PFSK-1 (cell line): ENCODE measurements at regions not wholly inside any gene's neighbourhood (a gene's known extent, or its start where the extent isn't known, plus 50 kb on each side); places are given as distances from the start of the nearest gene placed in this dataset.

ENCODE experiments used
- FOXP2 ChIP-seq: optimal IDR thresholded peaks from 2 replicates; pipeline ENCODE3; 2011; ENCODE audit warnings: borderline replicate concordance, control low read depth, inconsistent platforms; ENCODE audit not compliant: insufficient read depth; ENCODE audit errors: extremely low read length, extremely low read depth
- POLR2AphosphoS5 ChIP-seq: IDR thresholded peaks from 2 replicates; pipeline ENCODE4 v1.6.1; 2012; ENCODE audit warnings: low read depth, mild to moderate bottlenecking, control low read depth, low read length, moderate library complexity
- SIN3A ChIP-seq: IDR thresholded peaks from 2 replicates; pipeline ENCODE4 v1.6.1; 2012; ENCODE audit warnings: mild to moderate bottlenecking, low read length, moderate library complexity, borderline replicate concordance; ENCODE audit not compliant: insufficient read depth
- TAF1 ChIP-seq: IDR thresholded peaks from 2 replicates; pipeline ENCODE4 v1.6.1; 2012; ENCODE audit warnings: low read length, control low read depth, borderline replicate concordance; ENCODE audit not compliant: insufficient read depth
- TF ChIP-seq, protein P1 (sequence below), 2 experiments: IDR thresholded peaks; 2 replicates each; pipeline versions ENCODE4 v1.6.1 to v1.8.0; 2011 to 2012; ENCODE audit warnings: low read depth in 2 of 2, low read length in 2 of 2, control low read depth in 1 of 2, inconsistent platforms in 1 of 2, mild to moderate bottlenecking in 1 of 2, moderate library complexity in 1 of 2; ENCODE audit not compliant: insufficient read depth in 1 of 2

DNA sequence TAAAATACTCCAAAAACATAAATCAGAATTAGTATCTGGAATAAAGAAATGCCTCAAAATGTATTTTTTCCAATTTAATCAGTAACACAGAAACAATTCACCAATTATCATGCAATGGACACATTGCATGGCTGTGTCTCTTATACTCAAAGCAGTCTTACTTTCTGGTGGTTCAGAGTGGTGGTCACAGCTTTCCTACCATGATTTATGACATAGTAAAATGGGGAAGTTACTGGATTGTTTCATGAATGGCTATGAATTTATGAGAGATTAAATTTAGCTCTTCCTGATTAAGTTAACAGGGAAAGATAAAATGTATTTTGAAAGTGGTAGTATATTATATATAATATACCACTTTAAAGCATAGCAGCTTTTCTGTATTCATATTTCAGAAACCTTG lies 331.5 kb upstream of the MAP3K7 start:
- TF ChIP-seq TAF1 (no peak), SIN3A (no peak), POLR2AphosphoS5 (no peak), FOXP2 (no peak)
- TF ChIP-seq, protein P1, sequence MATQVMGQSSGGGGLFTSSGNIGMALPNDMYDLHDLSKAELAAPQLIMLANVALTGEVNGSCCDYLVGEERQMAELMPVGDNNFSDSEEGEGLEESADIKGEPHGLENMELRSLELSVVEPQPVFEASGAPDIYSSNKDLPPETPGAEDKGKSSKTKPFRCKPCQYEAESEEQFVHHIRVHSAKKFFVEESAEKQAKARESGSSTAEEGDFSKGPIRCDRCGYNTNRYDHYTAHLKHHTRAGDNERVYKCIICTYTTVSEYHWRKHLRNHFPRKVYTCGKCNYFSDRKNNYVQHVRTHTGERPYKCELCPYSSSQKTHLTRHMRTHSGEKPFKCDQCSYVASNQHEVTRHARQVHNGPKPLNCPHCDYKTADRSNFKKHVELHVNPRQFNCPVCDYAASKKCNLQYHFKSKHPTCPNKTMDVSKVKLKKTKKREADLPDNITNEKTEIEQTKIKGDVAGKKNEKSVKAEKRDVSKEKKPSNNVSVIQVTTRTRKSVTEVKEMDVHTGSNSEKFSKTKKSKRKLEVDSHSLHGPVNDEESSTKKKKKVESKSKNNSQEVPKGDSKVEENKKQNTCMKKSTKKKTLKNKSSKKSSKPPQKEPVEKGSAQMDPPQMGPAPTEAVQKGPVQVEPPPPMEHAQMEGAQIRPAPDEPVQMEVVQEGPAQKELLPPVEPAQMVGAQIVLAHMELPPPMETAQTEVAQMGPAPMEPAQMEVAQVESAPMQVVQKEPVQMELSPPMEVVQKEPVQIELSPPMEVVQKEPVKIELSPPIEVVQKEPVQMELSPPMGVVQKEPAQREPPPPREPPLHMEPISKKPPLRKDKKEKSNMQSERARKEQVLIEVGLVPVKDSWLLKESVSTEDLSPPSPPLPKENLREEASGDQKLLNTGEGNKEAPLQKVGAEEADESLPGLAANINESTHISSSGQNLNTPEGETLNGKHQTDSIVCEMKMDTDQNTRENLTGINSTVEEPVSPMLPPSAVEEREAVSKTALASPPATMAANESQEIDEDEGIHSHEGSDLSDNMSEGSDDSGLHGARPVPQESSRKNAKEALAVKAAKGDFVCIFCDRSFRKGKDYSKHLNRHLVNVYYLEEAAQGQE (IDR thresholded peaks at IDR 0.05; ENCODE audit: insufficient read depth in 1 of 2, low read depth in 2 of 2, low read length in 2 of 2), result no peak
